Pulmonary artery endothelial cell (primary cell): ENCODE measurements at regions not wholly inside any gene's neighbourhood (a gene's known extent, or its start where the extent isn't known, plus 50 kb on each side); places are given as distances from the start of the nearest gene placed in this dataset.

Experiments used
- DNase-seq: peaks from one replicate; pipeline ENCODE4 v3.0.0-alpha.2; 2011; ENCODE audit warnings: low read depth, low spot score

DNA sequence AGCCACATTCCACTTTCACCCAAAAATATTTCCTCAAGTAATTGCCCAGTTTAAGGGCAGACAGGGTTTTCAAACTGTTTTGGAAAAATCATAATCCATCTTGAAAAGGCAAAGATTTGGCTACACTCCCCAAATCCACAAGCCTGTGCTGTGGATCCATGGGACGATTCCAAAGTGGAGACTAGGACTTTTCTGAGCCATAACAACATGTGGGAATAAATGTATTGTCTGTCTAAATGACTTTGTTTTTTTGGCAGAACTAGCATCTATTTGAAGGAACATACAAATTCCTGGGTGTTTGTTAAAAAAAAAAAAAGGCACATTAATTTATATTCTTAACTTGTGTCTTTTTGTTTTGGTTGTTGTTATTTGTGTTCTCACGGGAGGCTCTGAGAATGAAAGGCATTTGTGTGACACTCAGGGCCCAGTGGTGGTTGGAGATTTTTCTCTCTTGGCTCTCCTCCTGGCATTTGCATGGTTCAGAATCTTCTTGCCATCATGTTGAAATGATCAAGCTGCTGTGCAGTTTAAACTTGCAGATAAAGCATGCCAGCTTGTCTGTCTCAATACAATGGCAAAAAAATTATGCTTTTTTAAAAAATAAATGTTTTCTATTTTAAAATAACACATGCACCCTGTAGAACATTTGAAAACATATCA is 277.4 kb downstream of the EN1 start:
- DNase-seq = no peak

DNA sequence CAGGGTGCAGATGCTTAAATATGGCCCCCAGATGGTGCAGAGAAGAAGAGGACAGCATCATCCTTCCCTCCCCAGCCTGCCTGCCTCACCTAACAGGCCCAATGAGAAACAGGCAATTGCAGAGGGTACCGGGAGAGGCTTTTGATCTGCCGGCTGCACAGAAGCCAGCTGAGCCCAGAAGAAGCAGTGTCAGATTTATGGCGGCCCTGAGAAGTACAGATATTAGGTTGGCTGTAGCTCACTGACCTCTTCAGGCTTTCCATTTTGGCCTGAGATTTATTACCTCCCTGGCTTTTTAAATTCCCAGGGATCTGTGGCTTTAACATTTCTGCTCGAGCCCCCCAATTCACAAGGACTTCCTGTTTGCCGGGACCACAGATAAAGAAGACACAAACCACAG is 278.7 kb downstream of the EN1 start:
- no peak for DNase-seq

- no peak for DNase-seq
Observed at GRCh38 chr2:118565786-118566540, 281.5 kb downstream of the EN1 start.

DNA sequence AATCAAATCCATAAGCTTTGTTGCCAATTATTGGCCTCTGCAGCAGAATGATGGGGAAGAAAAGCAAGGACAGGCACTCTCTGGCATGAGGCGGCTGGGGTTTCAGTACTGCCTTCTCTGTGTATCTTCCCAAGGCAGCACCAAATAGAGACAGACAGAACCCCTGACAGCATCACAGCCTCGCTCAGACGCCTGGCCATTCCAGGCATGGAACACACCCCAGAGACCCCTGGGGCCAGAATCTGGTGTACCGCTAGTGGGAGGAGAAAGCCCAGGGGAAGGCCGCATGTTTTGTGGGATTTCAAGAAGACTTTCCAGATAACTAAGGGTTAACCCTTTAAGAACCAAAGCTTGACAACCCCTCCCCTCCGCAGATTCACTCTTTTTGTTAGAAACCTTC is 282.1 kb downstream of the EN1 start:
- no peak for DNase-seq

GRCh38 chr2:118562144-118562543 is 285.3 kb downstream of the EN1 start:
- DNase-seq = no peak

DNA sequence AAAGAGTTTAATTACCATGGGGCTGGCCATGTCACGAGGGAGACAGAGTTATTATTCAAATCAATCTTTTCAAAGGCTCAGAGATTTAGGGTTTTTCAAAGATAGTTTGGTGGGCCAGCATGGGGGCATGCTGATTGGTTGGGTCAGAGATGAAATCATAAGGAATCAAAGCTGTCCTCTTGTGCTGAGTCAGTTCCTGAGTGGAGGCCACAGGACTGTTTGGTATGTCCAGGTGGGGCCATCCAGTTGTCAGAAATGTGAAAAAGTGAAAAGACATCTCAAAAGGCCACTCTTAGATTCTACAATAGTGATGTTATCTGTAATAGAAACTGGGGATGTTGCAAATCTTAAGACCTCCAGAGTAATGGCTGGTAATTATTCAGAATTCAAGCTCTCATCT is 288.6 kb downstream of the EN1 start:
- DNase-seq = no peak

- no peak for DNase-seq
Observed at GRCh38 chr2:118557791-118558190, 289.7 kb downstream of the EN1 start.

DNA sequence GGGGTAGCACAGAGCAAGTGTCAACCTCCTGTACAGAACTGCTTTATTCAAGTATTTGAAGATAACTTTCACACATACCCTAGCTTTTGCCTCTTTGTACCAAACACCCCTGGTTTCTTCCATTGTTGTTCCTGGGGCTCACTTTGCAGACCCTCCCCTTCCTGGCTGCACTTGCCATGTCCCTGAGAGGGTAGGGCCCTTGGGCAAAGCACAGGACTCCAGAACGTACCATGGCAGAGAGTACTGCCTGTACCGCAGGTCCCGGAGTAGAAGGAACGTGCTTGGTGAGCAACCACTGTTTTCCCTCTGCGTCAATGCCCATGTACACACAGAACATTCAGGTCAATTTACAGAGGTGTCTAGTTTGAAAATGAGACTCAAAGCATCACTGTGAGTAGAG is 290.4 kb downstream of the EN1 start:
- no peak for DNase-seq

GRCh38 chr2:118554616-118555015 is 292.8 kb downstream of the EN1 start:
- DNase-seq = no peak

DNA sequence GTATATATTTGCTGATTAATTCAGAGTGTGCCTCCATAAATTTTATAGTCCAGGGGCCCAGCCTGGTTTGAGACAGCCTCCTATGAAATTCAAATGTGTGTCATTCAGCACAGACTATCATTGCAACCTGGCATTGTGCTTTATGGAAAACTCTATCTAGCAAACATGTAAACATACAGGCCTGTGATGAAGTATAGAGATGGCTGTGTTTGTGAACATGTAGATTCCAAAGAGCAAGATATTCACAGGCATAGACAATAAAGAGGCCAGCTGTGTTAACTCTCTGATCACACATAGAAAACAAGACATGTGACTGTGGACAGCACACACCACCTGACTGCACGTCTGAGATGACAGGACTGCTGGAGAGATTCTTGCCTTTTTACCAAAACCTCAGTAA is 297.9 kb downstream of the EN1 start:
- DNase-seq = no peak

- no peak for DNase-seq
Observed at GRCh38 chr2:118548880-118549488, 298.5 kb downstream of the EN1 start.

- DNase-seq = no peak
Observed at GRCh38 chr2:118539290-118539689, 308.2 kb downstream of the EN1 start.

DNA sequence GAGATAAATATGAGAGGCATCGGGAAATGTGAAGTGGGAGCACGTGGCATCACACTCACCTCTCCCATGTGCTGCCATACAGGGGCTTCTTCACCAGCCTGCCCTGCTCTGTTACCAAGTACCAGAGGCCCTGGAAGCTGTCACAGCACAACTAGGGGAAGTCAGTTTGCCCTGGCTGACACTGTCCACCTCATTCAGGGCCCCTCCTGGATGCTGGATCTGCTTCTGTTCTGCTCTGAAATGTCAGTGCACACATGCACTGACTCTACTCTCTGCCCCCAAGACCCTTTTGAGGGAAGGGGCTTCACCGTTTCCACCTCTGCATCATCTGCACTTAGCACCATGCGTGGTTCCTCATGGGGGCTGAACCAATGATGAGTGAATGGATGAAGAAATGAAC is 311.1 kb downstream of the EN1 start:
- no peak for DNase-seq

DNA sequence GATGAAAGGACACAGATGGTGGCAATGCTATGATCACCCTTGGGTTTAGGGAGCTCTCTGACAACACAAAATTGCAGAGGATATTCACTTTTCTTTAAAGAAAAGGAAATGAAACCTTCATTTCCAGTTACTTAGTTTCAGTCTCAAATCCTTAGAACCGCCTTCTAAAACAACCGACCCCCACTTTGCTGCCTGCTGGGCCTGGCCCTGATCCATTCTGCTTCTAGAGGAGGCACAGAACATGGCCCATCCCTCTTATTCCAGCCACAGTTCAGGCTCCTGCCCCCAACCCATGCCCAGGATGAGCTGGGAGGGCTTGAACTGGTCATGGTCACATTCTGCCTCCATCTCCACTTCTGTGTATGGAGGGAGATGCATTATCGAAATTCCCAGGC is 311.6 kb downstream of the EN1 start:
- no peak for DNase-seq

DNA sequence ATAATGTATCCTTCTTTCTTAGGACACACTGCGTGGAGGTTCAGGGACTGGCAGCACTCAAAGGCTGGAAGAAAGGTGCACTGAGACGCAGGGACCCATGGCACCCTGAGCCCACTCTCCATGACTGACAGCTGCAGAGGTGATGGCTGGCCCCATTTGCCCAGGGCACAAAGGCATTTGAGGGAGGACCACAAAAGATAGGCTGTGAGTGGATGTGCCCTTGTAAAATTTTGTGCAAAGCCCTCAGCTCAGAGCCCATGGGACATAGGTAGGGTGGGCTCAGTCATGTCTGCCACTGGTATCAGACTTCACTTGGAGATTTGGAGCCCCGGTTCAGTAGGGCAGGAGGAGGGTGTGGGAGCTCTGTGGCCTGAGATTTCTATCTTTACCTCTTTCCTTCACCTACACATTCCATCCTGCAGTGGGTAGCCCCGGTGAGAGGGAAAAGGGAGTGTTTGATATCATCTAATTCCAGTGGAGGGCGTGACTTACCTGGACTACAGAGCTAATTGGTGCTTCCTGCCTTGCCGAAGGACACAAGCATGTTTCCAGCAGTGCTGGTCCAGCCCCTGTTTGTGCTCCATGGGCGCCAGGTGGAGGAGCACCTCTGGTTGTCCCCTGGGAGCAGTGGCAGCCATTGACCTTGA is 312.2 kb downstream of the EN1 start:
- DNase-seq = no peak

DNA sequence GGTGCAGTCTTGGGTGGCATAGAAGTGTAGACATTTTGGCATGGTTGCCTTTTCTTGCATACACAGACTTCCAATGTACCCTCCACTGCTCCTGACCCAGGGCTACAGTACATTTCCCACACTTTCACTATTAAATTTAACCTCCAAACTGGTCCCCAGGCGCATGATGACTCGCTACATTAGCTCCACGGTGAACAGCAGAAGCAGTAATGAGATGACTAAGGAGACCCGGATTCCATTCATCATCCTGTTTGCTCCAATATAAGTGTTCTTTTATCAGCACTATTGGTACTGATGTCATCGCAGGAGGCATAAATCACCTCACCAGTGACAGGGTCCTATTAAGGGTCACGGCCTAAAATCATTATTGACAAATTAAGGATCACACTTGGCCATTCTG is 316.5 kb downstream of the EN1 start:
- DNase-seq = no peak

DNA sequence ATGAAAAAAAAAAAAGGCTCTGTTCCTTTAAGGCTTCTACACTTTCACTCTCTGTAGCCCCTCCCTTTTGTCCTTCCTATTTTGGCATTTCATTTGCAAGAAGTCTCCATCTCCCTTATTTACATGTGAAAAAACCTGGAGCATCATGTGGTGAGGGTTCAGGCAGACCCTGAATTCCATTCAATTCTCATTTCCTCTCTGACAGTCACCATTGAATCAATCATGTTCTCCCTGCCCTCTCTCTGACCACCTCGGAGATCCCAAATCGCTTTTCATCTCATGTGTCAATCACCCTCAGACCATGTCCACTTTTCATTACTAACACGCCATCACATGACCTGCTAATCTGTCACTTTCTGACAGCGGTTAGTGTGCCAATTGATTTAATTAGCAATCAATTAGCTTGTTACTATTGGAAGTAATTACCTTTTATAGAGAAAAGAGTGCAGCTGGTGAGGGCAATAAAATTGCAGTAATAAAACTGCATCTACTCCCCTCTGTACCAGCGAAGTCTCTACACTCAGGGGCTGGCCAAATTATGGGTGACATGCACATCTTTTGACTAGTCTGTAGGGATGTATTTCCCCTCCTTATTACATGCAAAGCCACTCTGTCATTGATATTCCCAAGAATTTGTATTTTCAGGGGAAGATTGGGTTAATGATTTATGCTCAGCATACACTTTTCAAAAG is 317.4 kb downstream of the EN1 start:
- DNase-seq = no peak

DNA sequence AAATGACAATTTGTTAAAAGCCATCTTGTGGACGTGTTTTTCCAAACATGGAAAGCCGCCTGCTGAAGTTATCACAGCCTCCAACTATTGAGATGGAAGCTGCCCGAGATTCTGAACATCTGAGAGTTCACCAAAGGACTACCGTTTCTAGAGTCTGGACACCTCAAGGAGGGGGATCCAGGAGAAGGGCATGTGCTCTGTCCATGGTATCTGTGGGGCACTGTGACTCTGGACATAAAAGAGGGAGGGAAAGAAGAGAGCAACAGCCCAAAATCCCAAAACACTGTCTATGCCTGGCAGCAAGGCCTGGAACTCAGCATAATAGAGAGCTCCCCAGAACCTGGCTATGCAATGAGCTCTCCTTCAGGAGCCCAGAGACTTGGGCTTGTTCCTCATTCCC is 319.9 kb downstream of the EN1 start:
- no peak for DNase-seq

DNA sequence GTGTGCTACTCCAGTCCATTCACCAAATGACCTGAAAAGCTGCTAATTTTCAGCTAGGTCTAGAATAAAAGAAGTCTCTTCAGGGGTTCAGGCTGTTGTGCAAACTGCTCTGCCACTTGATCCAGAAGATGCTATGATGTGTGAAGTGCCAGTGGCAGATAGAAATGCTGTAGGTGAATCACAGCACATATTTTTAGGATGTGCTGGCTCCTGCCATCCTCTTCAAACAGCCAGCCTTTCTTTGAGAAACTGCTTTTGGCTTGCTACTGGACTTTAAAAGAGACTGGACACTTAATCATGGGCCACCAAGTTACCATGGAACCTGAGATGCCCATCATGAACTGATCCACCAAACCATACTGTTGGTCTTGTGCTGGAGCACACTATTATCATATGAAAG is 322.1 kb downstream of the EN1 start:
- no peak for DNase-seq

DNA sequence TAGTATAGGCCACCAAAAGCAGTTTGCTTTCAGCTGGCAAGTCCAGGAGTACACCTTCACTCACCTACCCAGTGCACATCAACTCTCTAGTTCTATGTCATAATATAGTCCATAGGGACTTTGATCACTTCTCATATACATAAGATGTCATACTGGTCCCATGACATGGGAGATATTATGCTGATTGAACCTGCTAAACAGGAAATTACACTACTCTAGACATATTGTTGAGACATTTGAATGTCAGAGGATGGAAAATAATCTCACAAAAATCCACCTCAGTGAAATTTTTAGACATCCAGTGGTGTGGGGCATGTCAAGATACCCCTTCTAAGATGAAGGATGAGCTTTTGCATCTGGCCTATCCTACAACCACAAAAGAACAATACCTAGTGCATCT is 322.5 kb downstream of the EN1 start:
- DNase-seq = no peak

- no peak for DNase-seq
Observed at GRCh38 chr2:118523761-118524160, 323.7 kb downstream of the EN1 start.

GRCh38 chr2:118521960-118522359 is 325.5 kb downstream of the EN1 start:
- no peak for DNase-seq
